Endodermal cell (in vitro differentiated cells): ENCODE measurements at regions not wholly inside any gene's neighbourhood (a gene's known extent, or its start where the extent isn't known, plus 50 kb on each side); places are given as distances from the start of the nearest gene placed in this dataset.

ENCODE experiments used
- DNase-seq: peaks from one replicate; pipeline ENCODE4 v3.0.0-alpha.2; 2017
- H3K27ac ChIP-seq: 2 replicates; pipeline ENCODE4 v1.5.1; 2013; ENCODE audit warnings: mild to moderate bottlenecking, low read depth, low read length, moderate library complexity
- H3K27me3 ChIP-seq: 2 replicates; pipeline ENCODE4 v1.6.1; 2013; ENCODE audit warnings: mild to moderate bottlenecking, low read length, moderate library complexity; ENCODE audit not compliant: insufficient read depth, control insufficient read depth, poor library complexity, severe bottlenecking
- H3K36me3 ChIP-seq: 2 replicates; pipeline ENCODE4 v1.7.0; 2013; ENCODE audit warnings: mild to moderate bottlenecking, low read length, moderate library complexity; ENCODE audit not compliant: control insufficient read depth, insufficient read depth
- H3K4me1 ChIP-seq: one replicate; pipeline ENCODE4 v1.7.0; 2013; ENCODE audit warnings: low read length; ENCODE audit not compliant: control insufficient read depth, insufficient read depth
- H3K4me3 ChIP-seq: 2 replicates; pipeline ENCODE4 v1.5.1; 2013; ENCODE audit warnings: mild to moderate bottlenecking, low read length, moderate library complexity
- H3K9ac ChIP-seq: 2 replicates; pipeline ENCODE4 v1.6.1; 2013; ENCODE audit warnings: mild to moderate bottlenecking, low read length, moderate library complexity; ENCODE audit not compliant: poor library complexity, severe bottlenecking; ENCODE audit errors: extremely low read depth
- H3K9me3 ChIP-seq: 2 replicates; pipeline ENCODE4 v1.6.1; 2013; ENCODE audit warnings: mild to moderate bottlenecking, low read length, moderate library complexity; ENCODE audit not compliant: control insufficient read depth
- H3K27ac Mint-ChIP-seq: 2 replicates; pipeline ENCODE4 v1.8.0; 2020; ENCODE audit warnings: mixed read lengths
- H3K27me3 Mint-ChIP-seq: 2 replicates; pipeline ENCODE4 v1.8.0; 2021; ENCODE audit warnings: mild to moderate bottlenecking, mixed read lengths; ENCODE audit not compliant: insufficient read depth
- H3K36me3 Mint-ChIP-seq: 2 replicates; pipeline ENCODE4 v1.8.0; 2020; ENCODE audit warnings: low read depth, mixed read lengths
- H3K4me1 Mint-ChIP-seq: 2 replicates; pipeline ENCODE4 v1.8.0; 2020; ENCODE audit warnings: mixed read lengths
- H3K4me3 Mint-ChIP-seq: 2 replicates; pipeline ENCODE4 v1.8.0; 2020; ENCODE audit warnings: mild to moderate bottlenecking, moderate library complexity, mixed read lengths
- H3K9me3 Mint-ChIP-seq: 2 replicates; pipeline ENCODE4 v1.8.0; 2020; ENCODE audit warnings: mild to moderate bottlenecking, mixed read lengths
- WGBS, 2 experiments: methylation state at CpG; one replicate each; pipeline versions ENCODE4 v1.1.5 to v1.1.7; 2013; ENCODE audit warnings: missing lambda C conversion rate in 2 of 2, mixed read lengths in 1 of 2; ENCODE audit not compliant: insufficient coverage in 1 of 2, insufficient read length in 1 of 2; 5-methylcytosine and 5-hydroxymethylcytosine counted together
- TF ChIP-seq, protein P1 (sequence below): fragments of 200-600 bp; sonication (generic); conservative IDR thresholded peaks from 2 replicates; pipeline ENCODE4 v1.5.0; 2021; ENCODE audit warnings: antibody characterized with exemption, mild to moderate bottlenecking

DNA sequence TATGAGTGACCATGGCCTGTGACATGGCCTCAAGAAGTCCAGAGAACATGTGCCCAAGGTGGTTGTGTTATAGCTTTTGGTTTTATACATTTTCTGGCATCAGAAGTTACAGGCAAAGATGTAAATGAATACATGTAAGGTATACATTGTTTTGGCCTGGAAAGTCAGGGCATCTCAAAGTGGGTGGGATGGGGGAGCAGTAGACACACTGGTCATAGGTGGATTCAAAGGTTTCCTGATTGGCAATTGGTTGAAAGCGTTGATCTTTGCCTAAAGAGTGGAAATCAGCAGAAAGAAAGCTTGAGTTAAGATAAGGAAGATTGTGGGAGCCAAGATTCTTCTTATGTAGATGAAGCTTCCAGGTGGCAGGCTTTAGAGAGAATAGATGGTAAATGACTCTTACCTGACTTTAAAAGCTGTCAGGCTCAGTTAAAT is 62.1 kb upstream of the DYNAP start:
- Histone ChIP-seq H3K9me3 (peaks cover 8% of the 10 kb centered on the region), H3K4me1 (peaks cover 18% of the 10 kb centered on the region), H3K4me3 (no peak overlapping the region), H3K36me3 (no peaks in the 10 kb centered on the region), H3K27ac (no peak overlapping the region), H3K9ac (no peak overlapping the region), H3K27me3 (no peaks in the 10 kb centered on the region)
- Mint-ChIP-seq H3K4me1 (peaks cover 45% of the 10 kb centered on the region), H3K27me3 (no peaks in the 10 kb centered on the region), H3K4me3 (no peak overlapping the region), H3K27ac (peak overlapping the region; percentile 67), H3K36me3 (no peaks in the 10 kb centered on the region), H3K9me3 (peaks cover 10% of the 10 kb centered on the region)
- WGBS, 2 experiments: 20 to 67% methylated on average over 1 of the region's 1 CpG
- TF ChIP-seq, protein P1, sequence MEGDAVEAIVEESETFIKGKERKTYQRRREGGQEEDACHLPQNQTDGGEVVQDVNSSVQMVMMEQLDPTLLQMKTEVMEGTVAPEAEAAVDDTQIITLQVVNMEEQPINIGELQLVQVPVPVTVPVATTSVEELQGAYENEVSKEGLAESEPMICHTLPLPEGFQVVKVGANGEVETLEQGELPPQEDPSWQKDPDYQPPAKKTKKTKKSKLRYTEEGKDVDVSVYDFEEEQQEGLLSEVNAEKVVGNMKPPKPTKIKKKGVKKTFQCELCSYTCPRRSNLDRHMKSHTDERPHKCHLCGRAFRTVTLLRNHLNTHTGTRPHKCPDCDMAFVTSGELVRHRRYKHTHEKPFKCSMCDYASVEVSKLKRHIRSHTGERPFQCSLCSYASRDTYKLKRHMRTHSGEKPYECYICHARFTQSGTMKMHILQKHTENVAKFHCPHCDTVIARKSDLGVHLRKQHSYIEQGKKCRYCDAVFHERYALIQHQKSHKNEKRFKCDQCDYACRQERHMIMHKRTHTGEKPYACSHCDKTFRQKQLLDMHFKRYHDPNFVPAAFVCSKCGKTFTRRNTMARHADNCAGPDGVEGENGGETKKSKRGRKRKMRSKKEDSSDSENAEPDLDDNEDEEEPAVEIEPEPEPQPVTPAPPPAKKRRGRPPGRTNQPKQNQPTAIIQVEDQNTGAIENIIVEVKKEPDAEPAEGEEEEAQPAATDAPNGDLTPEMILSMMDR: no peak
- peak; percentile 54 for DNase-seq

DNA sequence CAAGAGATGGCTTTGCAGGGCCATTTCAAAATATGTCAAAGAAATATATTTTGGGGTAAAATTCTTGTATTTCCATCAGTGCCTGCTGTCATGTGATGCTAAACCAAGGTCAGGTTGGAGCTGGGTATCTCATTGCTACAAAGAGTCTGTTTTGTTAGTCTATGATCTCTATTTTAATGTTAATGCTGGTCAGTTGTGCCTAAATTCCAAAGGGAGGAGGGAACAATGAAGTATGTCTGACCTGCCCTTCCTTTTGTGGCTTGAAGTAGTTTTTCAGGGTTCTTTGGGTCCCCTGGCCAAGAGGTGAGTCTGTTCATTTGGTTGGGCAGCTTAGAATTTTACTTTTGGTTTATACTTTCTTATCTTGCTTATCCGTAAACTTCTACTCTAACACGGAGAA is 61.6 kb upstream of the DYNAP start:
- peak; percentile 58 for DNase-seq
- peaks cover 16% of the 10 kb centered on the region for H3K4me1 ChIP-seq
- H3K9me3 Mint-ChIP-seq: peaks cover 13% of the 10 kb centered on the region
- H3K27ac ChIP-seq: no peak overlapping the region
- TF ChIP-seq, protein P1: no peak
- WGBS, 2 experiments: 44% methylated on average over 2 of the region's 2 CpGs; no CpG with 5 or more reads in 1 of the 2 experiments
- no peak overlapping the region for H3K4me3 Mint-ChIP-seq
- peak overlapping the region; percentile 75 for H3K27ac Mint-ChIP-seq
- no peak overlapping the region for H3K4me3 ChIP-seq
- H3K27me3 ChIP-seq: no peaks in the 10 kb centered on the region
- no peaks in the 10 kb centered on the region for H3K36me3 Mint-ChIP-seq
- H3K9ac ChIP-seq: no peak overlapping the region
- peaks cover 12% of the 10 kb centered on the region for H3K9me3 ChIP-seq
- H3K36me3 ChIP-seq: no peaks in the 10 kb centered on the region
- H3K4me1 Mint-ChIP-seq: peaks cover 44% of the 10 kb centered on the region
- H3K27me3 Mint-ChIP-seq: no peaks in the 10 kb centered on the region

DNA sequence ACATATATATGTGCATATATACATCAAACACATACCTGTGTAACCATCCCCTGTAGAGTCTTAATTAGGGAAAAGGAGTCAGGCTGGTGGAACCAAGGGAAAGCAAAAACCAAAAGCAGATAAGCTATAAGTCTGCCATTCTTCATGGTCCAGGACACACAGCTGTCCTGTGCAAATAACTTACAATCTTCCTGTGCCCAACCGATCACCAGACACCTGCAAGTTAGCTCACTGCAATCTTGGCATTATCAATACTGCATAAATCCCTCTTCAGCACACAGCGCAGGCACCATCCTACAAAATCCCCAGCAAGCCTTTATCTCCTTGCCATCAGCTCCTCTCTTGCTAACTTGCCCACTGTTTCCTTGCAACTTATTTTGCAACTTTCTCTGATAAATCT is 60.8 kb upstream of the DYNAP start:
- 80 to 84% methylated on average over 2 of the region's 2 CpGs for WGBS, 2 experiments
- H3K4me3 Mint-ChIP-seq: no peak overlapping the region

More for the DNA sequence above, 60.8 kb upstream of the DYNAP start:
- Mint-ChIP-seq H3K9me3 (peaks cover 13% of the 10 kb centered on the region), H3K27me3 (no peaks in the 10 kb centered on the region), H3K27ac (peak overlapping the region; percentile 1), H3K4me1 (peaks cover 41% of the 10 kb centered on the region), H3K36me3 (no peaks in the 10 kb centered on the region)
- H3K9ac ChIP-seq: no peak overlapping the region
- H3K27me3 ChIP-seq: no peaks in the 10 kb centered on the region
- no peak for DNase-seq
- H3K9me3 ChIP-seq: peaks cover 12% of the 10 kb centered on the region
- peak overlapping the region; percentile 48 for H3K4me3 ChIP-seq
- TF ChIP-seq, protein P1: no peak
- no peak overlapping the region for H3K27ac ChIP-seq
- no peaks in the 10 kb centered on the region for H3K36me3 ChIP-seq
- H3K4me1 ChIP-seq: peaks cover 16% of the 10 kb centered on the region
